UCSD-AML1 (cell line): ENCODE measurements at regions not wholly inside any gene's neighbourhood (a gene's known extent, or its start where the extent isn't known, plus 50 kb on each side); places are given as distances from the start of the nearest gene placed in this dataset.
A peak's percentile ranks its signal among the peaks of the same experiment; 100 is the strongest.
"Not testable (repeated sequence)": the region's sequence is repeated elsewhere in the genome, so short reads cannot be mapped to it uniquely, and the experiment has no call there.

Source experiments
- DNase-seq: peaks from one replicate; lab custom pipeline; 2025; ENCODE audit not compliant: unreplicated experiment; lab: John Stamatoyannopoulos, UW

GRCh38 chr14:106764968-106765369, 1238.6 kb downstream of the TMEM121 start:
- DNase-seq: not testable (repeated sequence)

- DNase-seq: no peak
Observed at GRCh38 chr14:106766145-106766544, 1239.8 kb downstream of the TMEM121 start.

GRCh38 chr14:106766551-106767277, 1240.3 kb downstream of the TMEM121 start:
- DNase-seq: peak; percentile 81

- DNase-seq: not testable (repeated sequence)
Observed at GRCh38 chr14:106768230-106768629, 1241.8 kb downstream of the TMEM121 start.

GRCh38 chr14:106768972-106769700, 1242.8 kb downstream of the TMEM121 start:
- not testable (repeated sequence) for DNase-seq

GRCh38 chr14:106770158-106770672, 1243.8 kb downstream of the TMEM121 start:
- not testable (repeated sequence) for DNase-seq

GRCh38 chr14:106774889-106775480, 1248.6 kb downstream of the TMEM121 start:
- peak; percentile 54 for DNase-seq

GRCh38 chr14:106776395-106776983, 1250.1 kb downstream of the TMEM121 start:
- DNase-seq: no peak

GRCh38 chr14:106778986-106779385, 1252.6 kb downstream of the TMEM121 start:
- no peak for DNase-seq

- DNase-seq: no peak
Observed at GRCh38 chr14:106786697-106787096, 1260.3 kb downstream of the TMEM121 start.

- no peak for DNase-seq
Observed at GRCh38 chr14:106787626-106788025, 1261.2 kb downstream of the TMEM121 start.

- DNase-seq: peak; percentile 48
Observed at GRCh38 chr14:106788534-106788933, 1262.2 kb downstream of the TMEM121 start.

- DNase-seq: no peak
Observed at GRCh38 chr14:106789318-106789717, 1262.9 kb downstream of the TMEM121 start.

GRCh38 chr14:106790189-106791036, 1264.0 kb downstream of the TMEM121 start:
- peak; percentile 78 for DNase-seq

GRCh38 chr14:106792543-106792942, 1266.2 kb downstream of the TMEM121 start:
- no peak for DNase-seq

- not testable (repeated sequence) for DNase-seq
Observed at GRCh38 chr14:106798166-106798565, 1271.8 kb downstream of the TMEM121 start.

- peak; percentile 21 for DNase-seq
Observed at GRCh38 chr14:106802413-106803364, 1276.3 kb downstream of the TMEM121 start.

GRCh38 chr14:106803379-106803778, 1277.0 kb downstream of the TMEM121 start:
- no peak for DNase-seq

GRCh38 chr14:106807493-106807892, 1281.1 kb downstream of the TMEM121 start:
- DNase-seq: no peak
